ENCODE measurements at regions not wholly inside any gene's neighbourhood (a gene's known extent, or its start where the extent isn't known, plus 50 kb on each side); places are given as distances from the start of the nearest gene placed in this dataset.
"Not testable (repeated sequence)": the region's sequence is repeated elsewhere in the genome, so short reads cannot be mapped to it uniquely, and the experiment has no call there.

DNA sequence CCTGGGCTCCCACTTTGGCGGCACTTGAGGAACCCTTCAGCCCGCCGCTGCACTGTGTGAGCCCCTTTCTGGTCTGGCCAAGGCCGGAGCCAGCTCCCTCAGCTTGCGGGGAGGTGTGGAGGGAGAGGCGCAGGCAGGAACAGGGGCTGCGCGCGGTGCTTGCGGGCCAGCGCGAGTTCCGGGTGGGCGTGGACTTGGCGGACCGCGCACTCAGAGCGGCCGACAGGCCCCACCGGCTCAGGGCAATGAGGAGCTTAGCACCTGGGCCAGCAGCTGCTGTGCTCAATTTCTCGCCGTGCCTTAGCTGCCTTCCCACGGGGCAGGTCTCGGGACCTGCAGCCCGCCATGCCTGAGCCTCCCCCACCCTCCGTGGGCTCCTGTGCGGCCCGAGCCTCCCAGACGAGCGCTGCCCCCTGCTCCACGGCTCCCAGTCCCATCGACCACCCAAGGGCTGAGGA lies 324.8 kb downstream of the RAD51AP2 start:
- not testable (repeated sequence) for DNase-seq

- DNase-seq: no peak
Measured at GRCh38 chr2:17191223-17191622, 327.0 kb downstream of the RAD51AP2 start.

DNA sequence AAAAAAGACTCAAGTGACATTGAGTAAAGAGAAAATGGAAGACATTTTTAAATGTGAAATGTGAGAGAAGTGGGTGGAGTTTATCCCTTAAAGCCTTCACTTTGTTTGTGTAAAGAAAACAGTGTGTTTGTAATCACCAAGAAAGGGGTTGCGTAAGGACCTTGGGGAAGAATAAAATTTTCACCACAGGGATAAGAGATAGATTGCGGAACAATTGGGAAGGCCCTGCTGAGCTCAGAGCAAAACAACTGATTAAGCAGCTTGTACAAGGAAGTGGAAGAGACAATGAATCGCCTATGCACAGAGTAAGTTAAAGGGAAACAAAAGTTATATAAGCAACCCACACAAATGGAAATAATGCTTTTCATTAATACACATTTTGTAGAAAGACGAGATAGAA lies 327.7 kb downstream of the RAD51AP2 start:
- no peak for DNase-seq

DNA sequence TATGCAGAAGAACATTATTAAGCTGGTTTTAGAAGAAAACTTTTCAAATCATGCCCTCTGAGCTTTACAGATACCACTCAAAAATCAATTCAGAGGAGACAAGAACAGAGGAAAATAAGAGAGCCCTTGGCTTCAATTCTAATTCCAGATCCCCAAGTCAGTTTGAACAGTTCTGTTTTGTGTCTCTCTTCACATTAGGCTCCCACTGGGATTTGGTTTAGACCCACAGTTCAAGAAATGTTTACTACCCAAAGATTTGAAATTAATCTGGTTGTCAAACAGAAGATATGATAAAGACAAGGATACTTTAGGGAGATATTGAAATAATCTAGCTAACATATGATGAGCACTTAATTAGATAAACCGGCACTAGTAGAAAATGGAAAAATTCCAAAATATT lies 329.5 kb downstream of the RAD51AP2 start:
- no peak for DNase-seq

- no peak for DNase-seq
Measured at GRCh38 chr2:17184512-17184911, 333.7 kb downstream of the RAD51AP2 start.

DNA sequence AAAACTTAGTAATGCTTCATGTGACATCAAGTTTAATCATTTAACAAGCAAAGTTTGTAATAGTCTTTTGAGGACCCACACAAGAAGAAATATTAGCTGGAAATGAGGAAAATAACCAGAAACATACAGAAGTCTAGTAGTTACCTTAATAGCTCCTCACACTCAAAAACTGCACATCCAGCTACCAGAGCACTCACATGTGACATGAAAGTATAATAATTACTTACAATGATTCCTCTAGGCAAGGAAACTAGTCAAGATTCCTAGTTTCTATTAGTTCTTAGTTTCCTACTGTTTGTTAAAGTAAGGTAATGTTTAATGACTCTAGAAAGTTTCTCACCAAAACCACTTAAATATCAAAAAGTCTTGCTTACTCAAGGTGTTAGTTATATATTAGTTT lies 335.8 kb downstream of the RAD51AP2 start:
- no peak for DNase-seq

- DNase-seq: no peak
Measured at GRCh38 chr2:17181051-17181752, 337.0 kb downstream of the RAD51AP2 start.

- no peak for DNase-seq
Measured at GRCh38 chr2:17179145-17179808, 339.0 kb downstream of the RAD51AP2 start.

DNA sequence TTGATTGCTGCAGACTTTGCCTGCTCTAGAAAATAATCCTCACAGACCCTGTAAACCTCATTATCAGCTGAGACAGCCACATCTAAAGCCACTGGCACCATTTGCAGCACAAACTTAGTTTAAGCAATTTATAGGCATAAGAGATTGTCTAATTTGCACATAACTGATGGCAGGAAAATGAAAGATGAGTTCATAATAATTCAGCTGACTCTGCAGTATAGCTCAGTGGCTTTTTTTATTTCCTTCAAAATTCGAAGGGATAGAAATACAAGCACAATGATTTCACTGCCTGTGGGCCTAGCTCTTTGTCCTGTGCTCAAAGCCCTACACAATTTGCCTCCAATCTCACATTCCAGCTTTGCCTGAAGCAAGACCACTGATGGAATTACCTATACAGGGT lies 341.2 kb downstream of the RAD51AP2 start:
- DNase-seq: no peak

- DNase-seq: no peak
Measured at GRCh38 chr2:17171446-17172049, 346.7 kb downstream of the RAD51AP2 start.

DNA sequence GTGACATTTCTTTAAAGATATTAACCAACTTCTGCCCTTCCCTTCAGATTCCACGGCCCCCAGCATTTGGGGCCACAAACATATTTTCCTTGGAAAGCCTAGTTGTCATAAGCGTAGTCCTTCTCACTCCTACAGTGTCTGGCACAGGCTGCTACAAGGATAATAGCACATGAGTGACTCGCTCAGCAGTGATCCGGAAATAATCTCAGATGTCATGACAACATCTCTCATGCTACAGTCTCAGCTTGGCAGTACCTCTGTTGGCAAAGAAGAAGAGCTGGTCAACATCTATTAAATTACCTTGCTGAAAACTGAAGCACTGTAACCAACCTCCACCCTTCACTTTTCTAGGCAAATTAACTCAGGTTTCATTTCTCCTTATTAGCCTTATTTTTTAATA lies 351.7 kb downstream of the RAD51AP2 start:
- no peak for DNase-seq

- no peak for DNase-seq
Measured at GRCh38 chr2:17164550-17164949, 353.7 kb downstream of the RAD51AP2 start.

DNA sequence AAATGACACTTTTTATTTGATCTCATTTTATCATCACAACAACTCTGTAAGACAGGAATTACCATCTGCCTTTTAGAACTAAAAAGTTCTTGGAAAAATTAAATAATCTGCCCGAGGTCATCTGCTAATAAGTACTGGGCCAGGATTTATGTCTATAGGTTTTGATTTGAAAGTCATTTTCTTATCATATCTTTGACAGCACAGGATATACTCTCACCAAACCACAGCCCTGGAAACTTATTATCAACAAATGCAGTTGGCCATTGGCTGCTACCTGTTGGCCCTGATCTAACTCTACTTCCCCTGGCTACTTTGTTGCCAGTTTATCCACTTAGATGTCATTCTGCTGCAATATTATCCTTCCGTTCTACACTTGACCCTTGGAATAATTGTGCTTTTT lies 354.6 kb downstream of the RAD51AP2 start:
- no peak for DNase-seq

- DNase-seq: no peak
Measured at GRCh38 chr2:17162713-17163112, 355.5 kb downstream of the RAD51AP2 start.

DNA sequence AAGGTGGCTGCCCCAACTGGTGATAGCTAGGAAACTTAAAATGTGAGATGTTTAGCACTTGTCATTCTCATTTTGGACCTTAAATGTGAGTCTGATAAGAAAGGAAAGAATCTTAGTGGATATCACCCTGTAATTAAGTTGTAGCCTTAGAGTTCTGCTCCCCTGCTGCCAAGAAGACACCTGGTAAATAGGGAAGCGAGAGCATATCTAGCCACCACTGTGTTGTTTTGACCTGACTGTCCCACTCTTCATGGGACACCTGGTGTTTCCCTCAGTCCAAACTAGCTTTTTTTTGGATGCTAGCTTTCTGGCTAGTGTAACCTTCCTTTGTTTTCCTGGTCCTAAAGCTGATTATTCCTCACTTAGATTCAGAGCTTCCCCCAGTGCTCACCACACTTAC lies 357.6 kb downstream of the RAD51AP2 start:
- no peak for DNase-seq

- DNase-seq: no peak
Measured at GRCh38 chr2:17156086-17156485, 362.2 kb downstream of the RAD51AP2 start.

- DNase-seq: no peak
Measured at GRCh38 chr2:17149945-17150344, 368.3 kb downstream of the RAD51AP2 start.

DNA sequence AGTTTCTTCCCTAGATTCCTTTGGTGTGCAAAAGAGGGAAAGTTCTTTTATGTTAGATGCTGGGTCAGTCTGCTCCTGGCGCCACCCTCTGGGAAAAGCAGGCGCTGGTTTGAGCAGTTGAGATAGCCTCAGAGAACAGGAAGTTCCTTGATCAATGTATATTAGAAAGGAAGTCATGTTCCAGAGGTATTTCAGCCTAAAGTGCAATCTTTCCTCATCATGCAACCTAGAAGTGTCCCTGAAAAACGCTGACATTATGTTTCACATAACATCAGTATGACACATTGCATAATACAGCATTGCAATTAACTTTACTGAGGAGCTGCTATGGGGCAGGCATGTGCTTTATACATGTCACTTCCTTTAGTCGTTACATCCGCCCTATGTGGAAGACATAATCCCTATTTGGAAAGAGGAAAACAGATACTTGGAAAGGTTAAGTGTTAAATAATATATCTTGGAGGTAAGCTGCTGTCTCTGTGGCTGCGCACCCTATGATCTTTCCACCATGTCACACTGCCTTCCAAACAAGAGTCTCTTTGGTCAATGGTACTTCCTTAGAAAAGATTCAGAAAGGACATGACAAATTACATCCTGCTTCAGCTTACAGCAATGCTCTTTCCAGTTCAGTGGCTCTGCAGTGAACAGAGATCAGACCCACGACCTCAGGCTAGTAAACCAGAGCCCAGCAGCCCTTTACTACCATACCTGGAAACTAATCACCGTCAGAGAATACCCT lies 369.7 kb downstream of the RAD51AP2 start:
- DNase-seq: peak; percentile 24

GRCh38 chr2:17146358-17146757 lies 371.9 kb downstream of the RAD51AP2 start:
- DNase-seq: no peak

- DNase-seq: no peak
Measured at GRCh38 chr2:17136877-17137276, 381.4 kb downstream of the RAD51AP2 start.

DNA sequence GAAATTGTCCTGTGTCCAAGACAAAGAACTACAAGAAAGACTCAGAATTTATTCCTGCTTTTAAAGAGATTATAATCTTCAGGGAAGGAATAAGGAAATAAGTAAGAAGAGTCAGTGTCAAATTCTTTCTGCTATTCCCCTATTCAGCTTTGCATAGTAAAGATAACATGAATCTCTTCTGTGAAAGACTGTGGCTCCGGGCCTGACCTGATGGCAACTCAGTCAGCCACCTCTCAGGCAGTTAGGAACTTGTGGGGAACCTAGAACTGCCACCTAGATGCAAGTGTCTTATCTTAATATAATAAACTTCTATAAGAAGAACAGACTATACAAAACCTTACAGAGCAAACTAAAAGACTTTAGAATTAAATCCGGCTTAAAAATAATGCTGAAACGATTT lies 382.0 kb downstream of the RAD51AP2 start:
- DNase-seq: no peak

DNA sequence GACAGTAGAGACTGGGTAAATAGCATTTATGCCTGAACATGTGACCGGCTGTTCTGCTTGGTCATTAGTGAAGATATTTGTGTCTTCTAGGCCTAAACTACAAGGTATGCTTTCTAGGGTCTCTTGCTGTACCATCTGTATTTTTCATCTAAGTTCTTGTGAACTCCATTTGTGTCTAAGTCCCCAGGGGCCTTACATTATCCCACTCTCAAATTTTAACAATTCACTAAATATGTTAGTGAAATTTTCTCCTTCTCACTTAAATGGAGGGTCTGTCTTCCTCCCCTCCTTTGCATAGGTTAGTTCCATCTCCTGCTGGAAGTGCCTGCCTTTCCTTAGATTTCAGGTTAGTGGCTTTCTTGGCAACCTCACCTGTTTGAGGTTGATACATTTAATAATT lies 382.6 kb downstream of the RAD51AP2 start:
- DNase-seq: no peak

GRCh38 chr2:17133052-17133671 lies 385.1 kb downstream of the RAD51AP2 start:
- no peak for DNase-seq

Data from right kidney (tissue), 1 donor.